OCI-LY3 (cell line): ENCODE measurements at regions not wholly inside any gene's neighbourhood (a gene's known extent, or its start where the extent isn't known, plus 50 kb on each side); places are given as distances from the start of the nearest gene placed in this dataset.

Experiments used
- H2AFZ ChIP-seq: fragments of 200-600, 300-600 bp; shearing (Covaris generic); 2 replicates; pipeline ENCODE4 v1.6.0; 2014; ENCODE audit warnings: antibody characterized with exemption, low read depth, low read length
- H3K27ac ChIP-seq: fragments of 200-600, 300-600 bp; sonication (generic); 2 replicates; pipeline ENCODE4 v1.5.1; 2014; ENCODE audit warnings: mild to moderate bottlenecking, low read length, moderate library complexity, mixed read lengths
- H3K27me3 ChIP-seq: fragments of 200-600, 300-600 bp; sonication (generic); 2 replicates; pipeline ENCODE4 v1.6.1; 2014; ENCODE audit warnings: low read depth, low read length, mixed read lengths
- H3K36me3 ChIP-seq: fragments of 200-600, 300-600 bp; sonication (generic); replicated peaks from 2 replicates; pipeline ENCODE3; 2014; ENCODE audit warnings: low read depth, low read length, mixed read lengths
- H3K4me1 ChIP-seq: fragments of 300-600, 200-600 bp; sonication (generic); 2 replicates; pipeline ENCODE4 v1.6.1; 2014; ENCODE audit warnings: low read length, mixed read lengths
- H3K4me2 ChIP-seq: fragments of 200-600, 300-600 bp; sonication (generic); 2 replicates; pipeline ENCODE4 v1.6.1; 2014; ENCODE audit warnings: low read length, mixed read lengths
- H3K4me3 ChIP-seq: fragments of 300-600, 200-600 bp; sonication (generic); 2 replicates; pipeline ENCODE4 v1.5.1; 2014; ENCODE audit warnings: antibody characterized with exemption, mild to moderate bottlenecking, low read length, moderate library complexity
- H3K79me2 ChIP-seq: fragments of 300-600, 200-600 bp; shearing (Covaris generic); 2 replicates; pipeline ENCODE4 v1.6.1; 2014; ENCODE audit warnings: mild to moderate bottlenecking, low read length, mixed read lengths
- H3K9ac ChIP-seq: fragments of 300-600, 200-600 bp; shearing (Covaris generic); 2 replicates; pipeline ENCODE4 v1.6.0; 2014; ENCODE audit warnings: mild to moderate bottlenecking, low read length, moderate library complexity
- H3K9me3 ChIP-seq: fragments of 200-600, 300-600 bp; shearing (Covaris generic); 2 replicates; pipeline ENCODE4 v1.6.1; 2014; ENCODE audit warnings: low read length, mixed read lengths; ENCODE audit not compliant: insufficient read depth
- H4K20me1 ChIP-seq: fragments of 200-600, 300-600 bp; sonication (generic); 2 replicates; pipeline ENCODE4 v1.6.1; 2016; ENCODE audit warnings: low read length, mixed read lengths; ENCODE audit not compliant: insufficient read depth
- CTCF ChIP-seq: fragments of 200-600, 300-600 bp; sonication (generic); IDR thresholded peaks from 2 replicates; pipeline ENCODE4 v1.5.1; 2014; ENCODE audit warnings: antibody characterized with exemption, low read length, low read depth
- EZH2phosphoT487 ChIP-seq: fragments of 200-600 bp; shearing (Covaris generic); IDR thresholded peaks from 2 replicates; pipeline ENCODE4 v1.6.1; 2018; ENCODE audit warnings: antibody characterized with exemption, mixed run types, low read depth

GRCh38 chr10:8295311-8295710 lies 240.8 kb downstream of the GATA3 start:
- TF ChIP-seq CTCF = no peak
- TF ChIP-seq EZH2phosphoT487 = no peak
- Histone ChIP-seq H4K20me1 (no peaks in the 10 kb centered on the region), H3K79me2 (no peaks in the 10 kb centered on the region), H3K4me1 (no peaks in the 10 kb centered on the region), H3K4me2 (no peak overlapping the region), H3K9me3 (no peaks in the 10 kb centered on the region), H3K27me3 (no peaks in the 10 kb centered on the region), H3K4me3 (no peak overlapping the region), H3K36me3 (no peaks in the 10 kb centered on the region), H2AFZ (no peak overlapping the region), H3K27ac (no peak overlapping the region), H3K9ac (no peak overlapping the region)

GRCh38 chr10:8296090-8296733 lies 241.7 kb downstream of the GATA3 start:
- no peaks in the 10 kb centered on the region for H4K20me1 ChIP-seq
- no peak overlapping the region for H3K4me3 ChIP-seq
- no peaks in the 10 kb centered on the region for H3K9me3 ChIP-seq
- H3K9ac ChIP-seq = no peak overlapping the region
- H3K27ac ChIP-seq = no peak overlapping the region
- TF ChIP-seq CTCF = no peak
- no peak for TF ChIP-seq EZH2phosphoT487
- no peaks in the 10 kb centered on the region for H3K36me3 ChIP-seq
- no peaks in the 10 kb centered on the region for H3K27me3 ChIP-seq
- no peaks in the 10 kb centered on the region for H3K4me1 ChIP-seq
- H3K79me2 ChIP-seq = no peaks in the 10 kb centered on the region
- H2AFZ ChIP-seq = no peak overlapping the region
- no peak overlapping the region for H3K4me2 ChIP-seq

DNA sequence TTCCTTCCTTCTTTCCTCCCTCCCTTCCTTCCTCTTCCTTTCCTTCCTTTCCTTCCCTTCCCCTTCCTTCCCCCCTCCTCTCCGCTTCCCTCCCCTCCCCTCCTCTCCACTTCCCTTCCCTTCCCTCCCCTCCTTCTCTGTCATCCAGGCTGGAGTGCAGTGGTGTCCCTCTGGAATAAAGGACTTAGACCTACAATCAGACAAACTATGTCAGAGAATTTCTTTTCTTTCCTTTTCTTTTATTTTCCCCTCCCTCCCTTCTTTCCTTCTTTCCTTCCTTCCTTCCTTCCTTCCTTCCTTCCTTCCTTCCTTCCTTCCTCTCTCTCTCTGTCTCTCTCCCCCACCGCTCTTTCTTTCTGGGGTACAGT lies 242.2 kb downstream of the GATA3 start:
- TF ChIP-seq CTCF (no peak), EZH2phosphoT487 (no peak)
- Histone ChIP-seq H4K20me1 (no peaks in the 10 kb centered on the region), H3K27ac (no peak overlapping the region), H3K4me1 (no peaks in the 10 kb centered on the region), H3K9me3 (no peaks in the 10 kb centered on the region), H2AFZ (no peak overlapping the region), H3K9ac (no peak overlapping the region), H3K4me3 (no peak overlapping the region), H3K27me3 (no peaks in the 10 kb centered on the region), H3K79me2 (no peaks in the 10 kb centered on the region), H3K4me2 (no peak overlapping the region), H3K36me3 (no peaks in the 10 kb centered on the region)

- Histone ChIP-seq H3K27me3 (no peaks in the 10 kb centered on the region), H3K9me3 (no peaks in the 10 kb centered on the region), H3K4me3 (no peak overlapping the region), H3K9ac (no peak overlapping the region), H3K4me2 (no peak overlapping the region), H3K4me1 (no peaks in the 10 kb centered on the region), H3K79me2 (no peaks in the 10 kb centered on the region), H3K27ac (no peak overlapping the region), H2AFZ (no peak overlapping the region), H3K36me3 (no peaks in the 10 kb centered on the region), H4K20me1 (no peaks in the 10 kb centered on the region)
- TF ChIP-seq EZH2phosphoT487 (no peak), CTCF (no peak)
Measured at GRCh38 chr10:8297107-8297506, 242.6 kb downstream of the GATA3 start.
